ENCODE measurements at regions not wholly inside any gene's neighbourhood (a gene's known extent, or its start where the extent isn't known, plus 50 kb on each side); places are given as distances from the start of the nearest gene placed in this dataset.

DNA sequence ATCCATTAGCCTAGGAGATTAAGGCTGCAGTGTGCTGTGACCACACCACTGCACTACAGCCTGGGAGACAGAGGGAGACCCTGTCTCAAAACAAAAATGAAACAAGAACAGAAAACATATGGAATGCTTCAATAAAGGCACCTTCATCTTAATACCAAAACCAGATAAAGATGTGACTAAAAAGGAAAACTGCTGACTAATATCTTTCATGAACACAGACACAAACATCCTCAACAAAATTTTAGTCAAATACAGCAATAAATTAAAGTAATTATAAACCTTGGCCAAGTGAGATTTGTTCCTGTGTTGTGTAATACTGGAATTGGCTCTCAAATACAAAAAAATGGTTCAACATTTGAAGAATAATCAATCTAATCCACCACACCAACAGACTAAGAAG lies 103.5 kb downstream of the PRR20E start:
- TF ChIP-seq, protein P1, sequence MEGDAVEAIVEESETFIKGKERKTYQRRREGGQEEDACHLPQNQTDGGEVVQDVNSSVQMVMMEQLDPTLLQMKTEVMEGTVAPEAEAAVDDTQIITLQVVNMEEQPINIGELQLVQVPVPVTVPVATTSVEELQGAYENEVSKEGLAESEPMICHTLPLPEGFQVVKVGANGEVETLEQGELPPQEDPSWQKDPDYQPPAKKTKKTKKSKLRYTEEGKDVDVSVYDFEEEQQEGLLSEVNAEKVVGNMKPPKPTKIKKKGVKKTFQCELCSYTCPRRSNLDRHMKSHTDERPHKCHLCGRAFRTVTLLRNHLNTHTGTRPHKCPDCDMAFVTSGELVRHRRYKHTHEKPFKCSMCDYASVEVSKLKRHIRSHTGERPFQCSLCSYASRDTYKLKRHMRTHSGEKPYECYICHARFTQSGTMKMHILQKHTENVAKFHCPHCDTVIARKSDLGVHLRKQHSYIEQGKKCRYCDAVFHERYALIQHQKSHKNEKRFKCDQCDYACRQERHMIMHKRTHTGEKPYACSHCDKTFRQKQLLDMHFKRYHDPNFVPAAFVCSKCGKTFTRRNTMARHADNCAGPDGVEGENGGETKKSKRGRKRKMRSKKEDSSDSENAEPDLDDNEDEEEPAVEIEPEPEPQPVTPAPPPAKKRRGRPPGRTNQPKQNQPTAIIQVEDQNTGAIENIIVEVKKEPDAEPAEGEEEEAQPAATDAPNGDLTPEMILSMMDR (IDR thresholded peaks at IDR 0.05), result no peak
- TF ChIP-seq EZH2 (IDR thresholded peaks at IDR 0.05; ENCODE audit: borderline replicate concordance, insufficient read depth, low read depth, low read length, poor library complexity, severe bottlenecking), result no peak

Data from B cell (primary cell).